ENCODE measurements at regions not wholly inside any gene's neighbourhood (a gene's known extent, or its start where the extent isn't known, plus 50 kb on each side); places are given as distances from the start of the nearest gene placed in this dataset.

- H3K9me3 ChIP-seq (ENCODE audit: low read depth), result no peaks in the 10 kb centered on the region
- Mint-ChIP-seq H3K9me3 (no peaks in the 10 kb centered on the region), H3K36me3 (no peaks in the 10 kb centered on the region), H3K4me3 (no peak overlapping the region), H3K27ac (no peak overlapping the region), H3K4me1 (no peaks in the 10 kb centered on the region), H3K27me3 (ENCODE audit: insufficient read depth, low read depth) (peaks cover 2% of the 10 kb centered on the region)
- no peaks in the 10 kb centered on the region for H3K27me3 ChIP-seq
- TF ChIP-seq EZH2 (IDR thresholded peaks at IDR 0.05) (no peak), EZH2phosphoT487 (IDR thresholded peaks at IDR 0.05) (no peak)
- no peak overlapping the region for H3K4me2 ChIP-seq
- H3K4me1 ChIP-seq, result no peaks in the 10 kb centered on the region
- no peaks in the 10 kb centered on the region for H3K36me3 ChIP-seq
- H4K20me1 ChIP-seq (ENCODE audit: low read depth), result no peaks in the 10 kb centered on the region
- no peak overlapping the region for H2AFZ ChIP-seq (replicated peaks)
- DNase-seq (ENCODE audit: low spot score), result no peak
- H3F3A ChIP-seq (ENCODE audit: low read depth), result no peaks in the 10 kb centered on the region
- H3K4me3 ChIP-seq, result no peak overlapping the region
- no peak overlapping the region for H3K27ac ChIP-seq
- no peak overlapping the region for H3K9ac ChIP-seq
- no peaks in the 10 kb centered on the region for H3K79me2 ChIP-seq (ENCODE audit: low read depth)
These were observed 475.7 kb upstream of the CDH2 start for GRCh38 chr18:28652654-28653053.

GRCh38 chr18:28651298-28651697 is 474.4 kb upstream of the CDH2 start:
- Mint-ChIP-seq H3K36me3 (no peaks in the 10 kb centered on the region), H3K9me3 (no peaks in the 10 kb centered on the region), H3K4me1 (no peaks in the 10 kb centered on the region), H3K27ac (no peak overlapping the region), H3K27me3 (ENCODE audit: insufficient read depth, low read depth) (peaks cover 2% of the 10 kb centered on the region), H3K4me3 (no peak overlapping the region)
- Histone ChIP-seq H3K79me2 (ENCODE audit: low read depth) (no peaks in the 10 kb centered on the region), H3F3A (ENCODE audit: low read depth) (no peaks in the 10 kb centered on the region), H3K36me3 (no peaks in the 10 kb centered on the region), H3K4me3 (no peak overlapping the region), H4K20me1 (ENCODE audit: low read depth) (no peaks in the 10 kb centered on the region), H3K27me3 (no peaks in the 10 kb centered on the region), H3K9ac (no peak overlapping the region), H2AFZ (replicated peaks) (no peak overlapping the region), H3K4me2 (no peak overlapping the region), H3K27ac (no peak overlapping the region), H3K9me3 (ENCODE audit: low read depth) (no peaks in the 10 kb centered on the region), H3K4me1 (no peaks in the 10 kb centered on the region)
- no peak for DNase-seq (ENCODE audit: low spot score)
- TF ChIP-seq EZH2phosphoT487 (IDR thresholded peaks at IDR 0.05) (no peak), CTCF (IDR thresholded peaks at IDR 0.05) (no peak), EZH2 (IDR thresholded peaks at IDR 0.05) (no peak)

GRCh38 chr18:28650860-28651259 is 473.9 kb upstream of the CDH2 start:
- H3K4me2 ChIP-seq, result no peak overlapping the region
- Mint-ChIP-seq H3K36me3 (no peaks in the 10 kb centered on the region), H3K27me3 (ENCODE audit: insufficient read depth, low read depth) (peaks cover 2% of the 10 kb centered on the region), H3K4me3 (no peak overlapping the region), H3K27ac (no peak overlapping the region), H3K9me3 (no peaks in the 10 kb centered on the region), H3K4me1 (no peaks in the 10 kb centered on the region)
- H3K27ac ChIP-seq, result no peak overlapping the region
- H3K9me3 ChIP-seq (ENCODE audit: low read depth), result no peaks in the 10 kb centered on the region
- no peaks in the 10 kb centered on the region for H3K36me3 ChIP-seq
- H3K79me2 ChIP-seq (ENCODE audit: low read depth), result no peaks in the 10 kb centered on the region
- H3K9ac ChIP-seq, result no peak overlapping the region
- no peak for DNase-seq (ENCODE audit: low spot score)
- TF ChIP-seq EZH2 (IDR thresholded peaks at IDR 0.05) (no peak), CTCF (IDR thresholded peaks at IDR 0.05) (no peak), EZH2phosphoT487 (IDR thresholded peaks at IDR 0.05) (no peak)
- no peak overlapping the region for H2AFZ ChIP-seq (replicated peaks)
- no peak overlapping the region for H3K4me3 ChIP-seq
- no peaks in the 10 kb centered on the region for H3K4me1 ChIP-seq
- H3F3A ChIP-seq (ENCODE audit: low read depth), result no peaks in the 10 kb centered on the region
- no peaks in the 10 kb centered on the region for H3K27me3 ChIP-seq
- no peaks in the 10 kb centered on the region for H4K20me1 ChIP-seq (ENCODE audit: low read depth)

- TF ChIP-seq EZH2phosphoT487 (IDR thresholded peaks at IDR 0.05), result no peak
- no peak for TF ChIP-seq CTCF (IDR thresholded peaks at IDR 0.05)
- TF ChIP-seq EZH2 (IDR thresholded peaks at IDR 0.05), result no peak
These were observed 471.0 kb upstream of the CDH2 start for GRCh38 chr18:28647961-28648360.

More at GRCh38 chr18:28647961-28648360, 471.0 kb upstream of the CDH2 start:
- Histone ChIP-seq H3K9me3 (ENCODE audit: low read depth) (no peaks in the 10 kb centered on the region), H3K4me2 (no peak overlapping the region), H3K27ac (no peak overlapping the region), H2AFZ (replicated peaks) (no peak overlapping the region), H3K27me3 (no peaks in the 10 kb centered on the region), H3K4me3 (no peak overlapping the region), H3F3A (ENCODE audit: low read depth) (no peaks in the 10 kb centered on the region), H4K20me1 (ENCODE audit: low read depth) (no peaks in the 10 kb centered on the region), H3K4me1 (no peaks in the 10 kb centered on the region), H3K79me2 (ENCODE audit: low read depth) (no peaks in the 10 kb centered on the region), H3K9ac (no peak overlapping the region), H3K36me3 (no peaks in the 10 kb centered on the region)
- no peaks in the 10 kb centered on the region for H3K9me3 Mint-ChIP-seq
- DNase-seq (ENCODE audit: low spot score), result no peak
- H3K4me1 Mint-ChIP-seq, result no peaks in the 10 kb centered on the region
- peaks cover 1% of the 10 kb centered on the region for H3K27me3 Mint-ChIP-seq (ENCODE audit: insufficient read depth, low read depth)
- no peaks in the 10 kb centered on the region for H3K36me3 Mint-ChIP-seq
- no peak overlapping the region for H3K4me3 Mint-ChIP-seq
- no peak overlapping the region for H3K27ac Mint-ChIP-seq
